Epithelial cell of proximal tubule (primary cell): ENCODE measurements at regions not wholly inside any gene's neighbourhood (a gene's known extent, or its start where the extent isn't known, plus 50 kb on each side); places are given as distances from the start of the nearest gene placed in this dataset.
A peak's percentile ranks its signal among the peaks of the same experiment; 100 is the strongest.

ENCODE experiments used
- DNase-seq: peaks from one replicate; pipeline ENCODE4 v3.0.0-alpha.2; 2011; ENCODE audit warnings: low read depth
- H3K4me3 ChIP-seq: 2 replicates; pipeline ENCODE4 v1.5.1; 2011; ENCODE audit warnings: low read depth, mild to moderate bottlenecking, low read length
- TF ChIP-seq, protein P1 (sequence below): conservative IDR thresholded peaks from 2 replicates; pipeline ENCODE4 v1.5.1; 2012; ENCODE audit warnings: low read depth, mild to moderate bottlenecking, low read length

DNA sequence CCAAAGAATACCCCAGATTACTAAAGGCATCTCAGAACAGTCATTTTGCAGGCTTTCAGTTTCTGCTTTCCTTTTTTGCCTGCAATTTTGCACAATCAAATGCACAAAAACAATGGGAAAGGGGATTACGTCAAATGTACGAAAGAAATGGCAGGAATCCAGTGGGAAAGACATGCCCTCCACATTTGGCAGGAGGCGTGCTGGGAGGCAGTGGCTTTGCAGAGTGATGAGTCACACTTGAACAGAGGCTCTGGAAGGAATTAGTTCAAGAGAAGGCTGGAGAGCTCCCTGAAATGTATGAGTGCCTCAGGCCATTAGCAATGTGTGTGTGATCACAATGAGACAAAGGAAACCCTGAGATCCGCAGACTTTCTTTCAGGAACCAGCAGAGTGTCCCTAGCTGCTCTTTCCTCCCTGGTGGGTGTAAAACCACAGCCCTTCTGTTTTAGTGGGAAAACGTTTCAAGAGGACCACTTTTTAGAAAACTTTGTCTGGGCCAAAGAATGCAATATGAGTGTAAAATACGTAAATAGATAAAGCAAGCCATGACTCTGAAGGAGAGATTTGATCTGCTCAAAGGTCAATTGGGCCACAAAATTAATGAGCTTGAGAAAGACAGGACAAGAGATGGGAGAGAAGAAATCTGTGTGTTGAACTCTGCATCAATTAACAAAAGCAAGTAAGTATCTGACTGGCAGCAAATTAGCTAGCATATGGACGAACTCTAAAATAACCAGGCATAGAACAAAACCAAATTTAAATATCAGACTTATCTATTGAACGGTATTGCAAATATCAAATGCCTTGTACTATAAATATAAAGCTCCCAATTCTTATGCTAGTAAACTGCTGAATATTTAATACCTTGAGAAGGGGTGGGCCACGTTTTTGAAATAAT is 155.4 kb upstream of the PDE3A start:
- peak; percentile 97 for DNase-seq
- H3K4me3 ChIP-seq, result no peak overlapping the region
- TF ChIP-seq, protein P1, sequence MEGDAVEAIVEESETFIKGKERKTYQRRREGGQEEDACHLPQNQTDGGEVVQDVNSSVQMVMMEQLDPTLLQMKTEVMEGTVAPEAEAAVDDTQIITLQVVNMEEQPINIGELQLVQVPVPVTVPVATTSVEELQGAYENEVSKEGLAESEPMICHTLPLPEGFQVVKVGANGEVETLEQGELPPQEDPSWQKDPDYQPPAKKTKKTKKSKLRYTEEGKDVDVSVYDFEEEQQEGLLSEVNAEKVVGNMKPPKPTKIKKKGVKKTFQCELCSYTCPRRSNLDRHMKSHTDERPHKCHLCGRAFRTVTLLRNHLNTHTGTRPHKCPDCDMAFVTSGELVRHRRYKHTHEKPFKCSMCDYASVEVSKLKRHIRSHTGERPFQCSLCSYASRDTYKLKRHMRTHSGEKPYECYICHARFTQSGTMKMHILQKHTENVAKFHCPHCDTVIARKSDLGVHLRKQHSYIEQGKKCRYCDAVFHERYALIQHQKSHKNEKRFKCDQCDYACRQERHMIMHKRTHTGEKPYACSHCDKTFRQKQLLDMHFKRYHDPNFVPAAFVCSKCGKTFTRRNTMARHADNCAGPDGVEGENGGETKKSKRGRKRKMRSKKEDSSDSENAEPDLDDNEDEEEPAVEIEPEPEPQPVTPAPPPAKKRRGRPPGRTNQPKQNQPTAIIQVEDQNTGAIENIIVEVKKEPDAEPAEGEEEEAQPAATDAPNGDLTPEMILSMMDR, result no peak

DNA sequence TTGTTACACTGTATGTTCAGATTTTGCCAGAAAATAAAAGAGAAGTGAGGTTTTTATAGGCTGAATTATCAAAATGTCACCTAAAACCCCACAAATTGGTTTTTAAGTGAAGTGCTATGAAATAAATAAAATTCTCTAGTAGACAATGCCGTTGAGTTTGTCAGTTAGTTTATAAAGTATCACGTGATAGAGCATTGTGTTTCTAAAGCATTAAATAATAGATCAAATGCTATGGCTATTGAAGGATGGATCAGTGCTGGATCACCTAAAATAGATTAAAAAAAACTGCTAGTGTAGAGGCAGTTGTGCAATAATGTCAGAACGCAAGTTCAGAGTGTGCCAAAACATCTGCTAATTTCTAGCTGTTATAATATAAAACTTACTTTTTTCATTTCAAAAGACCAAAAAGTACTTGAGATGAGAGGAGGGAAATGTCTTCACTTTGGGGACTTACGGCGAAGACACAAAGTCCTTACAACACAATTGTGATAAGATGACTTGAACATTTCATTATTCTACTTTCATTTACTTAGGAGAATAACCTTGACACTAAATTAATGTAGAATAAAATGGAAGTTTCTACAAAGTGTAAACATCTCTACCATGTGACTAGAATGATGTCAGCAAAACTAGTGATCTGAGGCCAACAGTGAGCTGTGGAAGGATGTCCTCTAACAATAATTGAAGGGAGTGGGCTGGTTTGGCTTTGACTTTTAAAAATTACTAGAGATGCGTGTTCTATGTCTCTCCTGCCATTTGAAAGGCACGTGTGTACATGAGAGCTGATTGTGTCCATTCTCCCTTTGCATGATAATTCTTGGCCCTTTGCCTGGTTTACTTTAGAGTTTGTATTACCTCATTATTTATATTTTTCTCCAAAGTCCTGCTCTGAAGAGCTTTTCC is 154.4 kb upstream of the PDE3A start:
- H3K4me3 ChIP-seq, result no peak overlapping the region
- TF ChIP-seq, protein P1, result no peak
- peak; percentile 10 for DNase-seq

DNA sequence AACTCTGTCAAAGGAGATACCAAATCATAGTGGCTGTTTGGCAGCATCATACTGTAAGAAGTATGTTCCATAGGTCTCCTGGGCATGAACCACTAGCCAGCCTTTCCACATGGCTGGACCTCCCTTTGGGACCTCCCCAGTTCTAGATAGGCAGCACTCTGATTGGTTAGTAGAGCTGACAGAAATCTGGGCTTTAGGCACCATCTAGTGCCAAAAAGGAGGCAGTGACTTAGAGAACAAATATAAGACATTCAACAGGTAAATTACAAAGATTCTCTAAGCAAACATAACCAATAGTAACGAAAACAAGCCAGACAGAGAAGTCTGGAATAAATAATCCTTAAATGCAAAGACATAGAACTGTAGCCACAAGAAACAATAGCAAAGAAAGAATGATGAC is 148.0 kb upstream of the PDE3A start:
- H3K4me3 ChIP-seq, result no peak overlapping the region
- peak; percentile 16 for DNase-seq
- TF ChIP-seq, protein P1, result peak; percentile 64

DNA sequence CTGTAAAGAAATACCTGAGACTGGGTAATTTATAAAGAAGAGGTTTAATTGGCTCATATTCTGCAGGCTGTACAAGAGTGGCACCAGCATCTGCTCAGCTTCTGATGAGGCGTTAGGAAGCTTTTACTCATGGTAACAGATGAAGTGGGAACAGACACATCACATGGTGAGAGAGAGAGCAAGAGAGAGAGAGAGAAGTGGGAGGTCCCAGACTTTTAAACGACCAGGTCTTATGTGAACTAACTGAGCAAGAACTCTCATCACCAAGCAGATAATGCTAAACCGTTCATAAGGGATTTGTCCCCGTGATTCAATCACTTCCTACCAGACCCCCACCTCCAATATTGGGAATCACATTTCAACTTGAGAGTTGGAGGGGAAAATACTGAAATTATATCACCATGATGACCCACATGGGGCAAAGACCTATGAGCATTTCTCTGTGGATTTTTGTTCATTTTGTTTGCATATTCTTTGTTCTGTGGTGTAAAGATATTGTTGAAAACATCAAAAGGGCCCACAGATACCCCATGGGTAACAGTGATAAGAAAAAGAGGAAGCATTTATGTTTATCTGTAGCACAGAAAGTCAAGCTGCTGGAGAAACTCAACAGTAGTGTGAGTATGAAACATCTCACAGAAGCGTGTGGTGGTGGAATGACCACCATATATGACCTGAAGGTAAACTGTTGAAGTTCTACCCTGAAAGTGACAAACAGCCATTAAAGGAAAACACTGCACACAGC is 135.2 kb upstream of the PDE3A start:
- TF ChIP-seq, protein P1, result no peak
- H3K4me3 ChIP-seq, result no peak overlapping the region

DNA sequence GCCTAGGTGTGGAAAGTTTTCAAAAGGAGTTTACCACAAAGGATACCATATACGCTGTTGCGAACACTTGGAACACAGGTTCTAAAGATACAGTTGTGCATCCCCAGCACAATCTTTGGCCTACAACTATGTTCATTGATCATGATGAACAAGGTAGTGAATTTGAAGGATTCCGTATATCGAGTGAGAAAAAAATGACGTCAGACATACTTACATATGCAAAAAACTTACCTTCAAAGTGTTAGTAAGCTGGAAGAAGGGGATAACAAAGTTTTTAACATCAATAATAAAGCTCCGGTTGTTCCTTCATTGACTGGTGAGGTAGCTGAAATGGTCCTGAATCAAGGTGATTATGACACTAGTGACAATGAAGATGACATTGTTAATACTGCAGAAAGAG is 133.9 kb upstream of the PDE3A start:
- TF ChIP-seq, protein P1, result no peak

More for the DNA sequence above, 135.2 kb upstream of the PDE3A start:
- DNase-seq, result no peak

DNA sequence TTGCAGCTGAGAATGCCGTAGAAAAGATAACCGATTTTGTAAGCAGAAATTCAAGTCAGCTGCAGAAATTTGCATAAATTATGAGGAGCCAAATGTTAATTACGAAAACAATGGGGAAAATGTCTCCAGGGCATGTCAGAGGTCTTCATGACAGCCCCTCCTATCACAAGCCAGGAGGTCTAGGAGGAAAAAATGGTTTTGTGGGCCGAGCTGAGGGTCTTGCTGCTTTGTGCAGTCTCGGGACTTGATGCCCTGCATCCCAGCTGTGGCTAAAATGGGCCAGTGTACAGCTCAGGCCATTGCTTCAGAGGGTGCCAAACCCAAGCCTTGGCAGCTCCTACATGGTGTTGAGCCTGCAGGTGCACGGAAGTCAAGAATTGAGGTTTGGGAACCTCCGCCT is 131.2 kb upstream of the PDE3A start:
- H3K4me3 ChIP-seq, result no peak overlapping the region
- DNase-seq, result no peak
- TF ChIP-seq, protein P1, result no peak

More for the DNA sequence above, 133.9 kb upstream of the PDE3A start:
- H3K4me3 ChIP-seq, result no peak overlapping the region
- no peak for DNase-seq
